Activated CD4-positive, alpha-beta T cell treated with anti-CD3 and anti-CD28 coated beads, Interleukin-2, amount 50 U/mL, for 24 hours (primary cell): ENCODE measurements at regions not wholly inside any gene's neighbourhood (a gene's known extent, or its start where the extent isn't known, plus 50 kb on each side); places are given as distances from the start of the nearest gene placed in this dataset.

ENCODE experiments used
- DNase-seq, 2 donors: peaks; one replicate each; pipeline ENCODE4 v3.0.0-alpha.2; 2020; ENCODE audit warnings: low read depth in 1 of 2, low spot score in 1 of 2

- DNase-seq, result no peak
These were observed 127.2 kb upstream of the THY1 start for GRCh38 chr11:119550053-119550752.

GRCh38 chr11:119547511-119547910, 124.5 kb upstream of the THY1 start:
- no peak for DNase-seq

GRCh38 chr11:119545978-119546915, 123.3 kb upstream of the THY1 start:
- no peak for DNase-seq

- DNase-seq, result no peak
These were observed 117.6 kb upstream of the THY1 start for GRCh38 chr11:119540370-119541125.

- no peak for DNase-seq
These were observed 116.6 kb upstream of the THY1 start for GRCh38 chr11:119539583-119539982.

- no peak for DNase-seq
These were observed 115.8 kb upstream of the THY1 start for GRCh38 chr11:119538753-119539152.

GRCh38 chr11:119537306-119538253, 114.6 kb upstream of the THY1 start:
- DNase-seq, result no peak

- no peak for DNase-seq
These were observed 113.8 kb upstream of the THY1 start for GRCh38 chr11:119536801-119537200.

- DNase-seq, result peak; percentile 23 to 46
These were observed 111.2 kb upstream of the THY1 start for GRCh38 chr11:119533921-119534736.

GRCh38 chr11:119533462-119533861, 110.5 kb upstream of the THY1 start:
- no peak for DNase-seq

- DNase-seq, result no peak
These were observed 109.6 kb upstream of the THY1 start for GRCh38 chr11:119532551-119532950.

- DNase-seq, result no peak
These were observed 108.7 kb upstream of the THY1 start for GRCh38 chr11:119531623-119532022.

GRCh38 chr11:119531056-119531455, 108.1 kb upstream of the THY1 start:
- DNase-seq, result no peak

- no peak for DNase-seq
These were observed 107.5 kb upstream of the THY1 start for GRCh38 chr11:119530509-119530908.

GRCh38 chr11:119529936-119530335, 107.0 kb upstream of the THY1 start:
- DNase-seq, result no peak

- DNase-seq, result no peak
These were observed 106.3 kb upstream of the THY1 start for GRCh38 chr11:119529063-119529845.

GRCh38 chr11:119525867-119526196, 102.9 kb upstream of the THY1 start:
- no peak for DNase-seq

- no peak for DNase-seq
These were observed 102.4 kb upstream of the THY1 start for GRCh38 chr11:119525180-119525866.
